Breast epithelium (tissue), 3 donors: ENCODE measurements at regions not wholly inside any gene's neighbourhood (a gene's known extent, or its start where the extent isn't known, plus 50 kb on each side); places are given as distances from the start of the nearest gene placed in this dataset.

ENCODE experiments used
- POLR2AphosphoS5 ChIP-seq, 3 donors: sonication (generic); formaldehyde crosslinking; IDR thresholded peaks; one replicate each; pipeline ENCODE4 v1.6.1; 2017; ENCODE audit warnings: antibody characterized with exemption in 3 of 3
- TF ChIP-seq, protein P1 (sequence below), 3 donors: fragments of 450-650 bp; IDR thresholded peaks; one replicate each; pipeline ENCODE4 v1.5.1; 2016 to 2017; ENCODE audit warnings: antibody characterized with exemption in 3 of 3, mild to moderate bottlenecking in 3 of 3, moderate library complexity in 3 of 3

GRCh38 chr1:230567221-230567575 is 75.1 kb upstream of the COG2 start:
- no peak for TF ChIP-seq POLR2AphosphoS5 (IDR thresholded peaks at IDR 0.05)
- TF ChIP-seq, protein P1, sequence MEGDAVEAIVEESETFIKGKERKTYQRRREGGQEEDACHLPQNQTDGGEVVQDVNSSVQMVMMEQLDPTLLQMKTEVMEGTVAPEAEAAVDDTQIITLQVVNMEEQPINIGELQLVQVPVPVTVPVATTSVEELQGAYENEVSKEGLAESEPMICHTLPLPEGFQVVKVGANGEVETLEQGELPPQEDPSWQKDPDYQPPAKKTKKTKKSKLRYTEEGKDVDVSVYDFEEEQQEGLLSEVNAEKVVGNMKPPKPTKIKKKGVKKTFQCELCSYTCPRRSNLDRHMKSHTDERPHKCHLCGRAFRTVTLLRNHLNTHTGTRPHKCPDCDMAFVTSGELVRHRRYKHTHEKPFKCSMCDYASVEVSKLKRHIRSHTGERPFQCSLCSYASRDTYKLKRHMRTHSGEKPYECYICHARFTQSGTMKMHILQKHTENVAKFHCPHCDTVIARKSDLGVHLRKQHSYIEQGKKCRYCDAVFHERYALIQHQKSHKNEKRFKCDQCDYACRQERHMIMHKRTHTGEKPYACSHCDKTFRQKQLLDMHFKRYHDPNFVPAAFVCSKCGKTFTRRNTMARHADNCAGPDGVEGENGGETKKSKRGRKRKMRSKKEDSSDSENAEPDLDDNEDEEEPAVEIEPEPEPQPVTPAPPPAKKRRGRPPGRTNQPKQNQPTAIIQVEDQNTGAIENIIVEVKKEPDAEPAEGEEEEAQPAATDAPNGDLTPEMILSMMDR (IDR thresholded peaks at IDR 0.05) = no peak
